Fibroblast of skin of left biceps (primary cell): ENCODE measurements at regions not wholly inside any gene's neighbourhood (a gene's known extent, or its start where the extent isn't known, plus 50 kb on each side); places are given as distances from the start of the nearest gene placed in this dataset.
"Not testable (repeated sequence)": the region's sequence is repeated elsewhere in the genome, so short reads cannot be mapped to it uniquely, and the experiment has no call there.

Experiments
- DNase-seq, 2 experiments: peaks; one replicate each; pipeline ENCODE4 v3.0.0-alpha.2; 2013; ENCODE audit warnings: low read depth in 2 of 2

DNA sequence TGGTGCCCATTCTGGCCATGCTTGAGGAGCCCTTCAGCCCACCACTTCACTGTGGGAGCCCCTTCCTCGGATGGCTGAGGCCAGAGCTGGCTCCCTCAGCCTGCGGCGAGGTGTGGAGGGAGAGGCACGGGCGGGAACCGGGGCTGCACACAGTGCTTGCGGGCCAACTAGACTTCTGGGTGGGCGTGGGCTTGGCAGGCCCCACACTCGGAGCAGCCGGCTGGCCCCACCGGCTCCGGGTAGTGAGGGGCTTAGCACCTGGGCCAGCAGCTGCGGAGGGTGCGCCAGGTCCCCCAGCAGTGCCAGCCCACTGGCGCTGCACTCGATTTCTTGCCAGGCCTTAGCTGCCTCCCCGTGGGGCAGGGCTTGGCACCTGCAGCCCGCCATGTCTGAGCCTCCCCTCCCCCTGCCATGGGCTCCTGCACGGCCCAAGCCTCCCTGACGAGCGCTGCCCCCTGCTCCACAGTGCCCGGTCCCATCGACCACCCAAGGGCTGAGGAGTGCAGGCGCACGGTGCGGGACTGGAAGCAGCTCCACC, 554.2 kb downstream of the GABRG2 start:
- not testable (repeated sequence) for DNase-seq

DNA sequence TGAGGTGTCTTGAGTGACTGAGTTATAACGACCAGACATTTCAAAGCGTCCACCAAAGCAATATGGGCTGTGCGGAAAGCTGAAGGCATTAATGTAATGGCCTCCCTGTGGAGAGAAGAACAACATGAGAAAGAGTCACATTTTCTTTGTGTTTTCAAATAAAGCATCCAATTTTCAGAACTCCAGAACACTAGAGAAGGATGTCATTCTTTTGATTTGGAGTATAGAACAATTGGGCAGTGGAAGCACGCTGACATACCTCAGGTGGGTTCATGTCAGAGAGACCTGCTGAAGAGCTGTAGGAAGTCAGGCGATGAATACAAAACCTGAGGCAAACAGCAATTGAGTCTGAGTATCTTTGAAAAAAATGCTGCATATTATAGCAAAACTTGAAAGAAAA, 556.5 kb downstream of the GABRG2 start:
- no peak for DNase-seq

DNA sequence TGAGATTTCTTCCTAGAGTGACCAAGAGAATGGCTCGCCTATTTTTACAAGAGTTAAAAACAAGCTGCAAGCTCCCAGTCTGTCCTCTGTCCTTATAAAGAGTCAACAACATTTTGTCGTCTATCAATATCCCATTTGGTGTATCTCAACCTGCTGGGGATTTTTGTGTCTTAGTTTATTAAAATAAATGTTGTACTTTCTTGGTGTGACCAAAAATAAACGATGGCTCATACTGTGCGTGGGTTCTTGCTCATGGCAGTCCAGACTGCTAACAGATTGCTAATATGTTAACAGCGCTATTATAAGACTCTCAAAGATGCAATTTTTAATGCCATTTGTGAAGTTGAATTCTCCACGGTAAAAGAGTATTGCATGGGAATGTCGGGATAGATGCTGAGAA, 569.9 kb downstream of the GABRG2 start:
- no peak for DNase-seq

DNA sequence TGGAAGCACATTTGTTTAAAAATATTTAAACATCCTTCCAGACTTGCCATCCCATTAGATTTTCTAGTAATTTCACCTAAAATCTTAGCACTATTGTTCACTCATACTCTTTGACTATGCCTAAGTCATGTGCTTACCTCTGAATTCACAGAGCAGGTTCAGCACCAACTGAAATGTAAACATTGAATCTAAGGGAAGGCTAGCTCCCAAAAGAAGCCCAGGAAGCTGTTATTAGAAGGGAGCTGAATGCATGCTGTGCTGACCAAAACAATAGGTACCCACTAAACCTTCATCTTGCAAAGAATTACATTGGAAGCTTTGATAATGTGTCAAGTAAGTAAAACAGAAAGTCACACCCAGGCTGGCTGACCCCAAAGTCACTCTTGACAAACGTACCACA, 571.3 kb downstream of the GABRG2 start:
- DNase-seq = no peak

DNA sequence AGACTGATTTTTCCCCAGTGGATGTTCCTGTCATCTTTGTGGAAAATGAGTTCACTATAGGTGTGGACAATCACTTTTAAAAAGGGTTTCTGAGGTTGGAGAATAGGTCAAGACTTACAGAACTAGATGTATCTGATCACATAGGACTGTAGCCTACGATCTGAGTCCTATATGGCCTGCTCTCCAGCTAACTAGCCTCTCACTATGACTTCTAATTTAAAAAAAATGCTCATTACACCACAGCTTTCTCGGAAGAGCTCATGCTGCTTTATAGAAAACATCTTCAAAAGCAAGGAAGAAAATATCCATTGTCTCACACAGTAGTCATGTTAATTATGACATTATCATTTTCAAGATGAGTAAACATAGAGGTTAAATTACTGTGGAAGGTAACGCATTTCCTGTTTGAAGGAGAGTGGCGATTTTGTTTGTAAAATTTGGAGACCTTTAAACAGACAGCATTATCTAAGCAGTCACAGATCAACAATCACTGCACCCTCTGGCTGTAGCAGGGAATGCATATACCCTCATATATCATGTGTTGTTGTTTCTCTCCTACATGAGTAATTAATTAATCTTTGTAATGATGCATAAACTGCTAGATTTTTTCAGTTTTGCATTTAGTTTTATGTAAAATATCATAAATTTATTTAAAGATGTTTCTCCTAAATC, 573.7 kb downstream of the GABRG2 start:
- no peak for DNase-seq

DNA sequence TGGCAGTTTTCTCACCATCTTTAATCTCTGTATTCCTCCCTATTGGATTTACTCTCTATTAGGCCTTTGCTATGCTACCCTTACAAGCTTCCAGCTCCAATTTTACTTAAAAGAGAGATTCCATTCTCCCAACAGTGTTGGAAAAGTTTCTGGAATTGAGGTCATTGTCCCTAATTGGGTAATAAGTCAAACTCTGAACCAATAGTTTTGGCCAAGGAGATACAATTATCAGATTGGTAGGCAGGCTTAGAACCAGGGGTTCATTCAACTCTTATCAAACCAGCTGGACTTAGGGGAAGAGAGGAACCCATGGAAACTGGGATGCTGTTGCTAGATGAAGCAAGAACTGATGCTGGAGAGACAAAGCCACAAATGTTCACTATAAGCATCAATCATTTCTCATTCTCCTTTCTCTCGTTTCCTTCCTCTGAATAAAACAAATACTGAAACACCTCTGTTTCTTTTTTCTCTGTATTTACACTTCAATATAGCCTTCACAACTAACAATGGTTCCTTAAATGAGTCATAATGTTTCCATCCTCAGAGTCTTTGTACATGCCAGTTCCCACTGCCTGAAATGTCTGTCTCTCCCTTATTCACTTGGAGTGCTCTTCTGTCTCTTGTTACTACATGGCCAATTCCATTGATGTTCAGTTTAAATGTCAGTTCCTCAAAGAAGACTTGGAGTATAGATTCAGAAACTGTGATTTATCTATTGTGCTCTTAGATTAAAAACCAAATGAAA, 587.3 kb downstream of the GABRG2 start:
- no peak for DNase-seq

DNA sequence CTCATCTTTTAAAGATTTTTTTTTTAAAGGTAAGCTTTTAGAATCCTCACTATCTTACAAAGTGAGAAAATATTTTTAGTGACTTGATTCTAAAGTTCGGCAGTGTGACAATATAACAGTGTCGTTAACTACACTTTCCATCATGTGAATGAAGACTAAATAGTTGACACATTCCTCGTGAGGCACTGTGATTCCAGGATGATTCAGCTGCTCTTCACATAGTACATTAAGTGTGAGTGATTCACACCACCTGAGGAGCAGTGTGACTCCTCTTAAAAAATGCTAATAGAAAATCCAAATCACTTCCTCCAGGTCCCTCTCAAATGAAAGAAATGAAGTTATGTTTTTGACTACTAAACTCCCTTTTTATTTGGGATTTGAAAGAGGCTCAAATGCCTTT, 589.5 kb downstream of the GABRG2 start:
- DNase-seq = no peak

DNA sequence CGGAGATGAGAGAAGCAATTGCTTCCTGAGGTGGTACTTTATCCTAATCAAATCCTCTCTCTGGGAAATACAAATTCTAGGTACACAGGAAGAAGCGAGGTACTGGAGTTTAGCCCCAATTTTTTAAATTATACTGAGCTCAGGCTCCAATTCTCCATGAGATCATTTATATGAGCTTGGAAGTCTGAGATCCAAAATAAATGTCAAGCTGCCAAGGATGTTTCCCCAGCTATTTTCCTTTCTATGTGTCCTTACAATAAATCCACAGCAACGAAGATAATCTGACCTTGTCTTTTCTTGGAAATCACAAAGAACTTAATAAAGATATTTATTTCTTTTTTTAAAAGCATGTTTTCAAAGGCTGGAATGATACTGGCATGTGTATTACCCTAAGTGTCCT, 597.3 kb downstream of the GABRG2 start:
- no peak for DNase-seq

DNA sequence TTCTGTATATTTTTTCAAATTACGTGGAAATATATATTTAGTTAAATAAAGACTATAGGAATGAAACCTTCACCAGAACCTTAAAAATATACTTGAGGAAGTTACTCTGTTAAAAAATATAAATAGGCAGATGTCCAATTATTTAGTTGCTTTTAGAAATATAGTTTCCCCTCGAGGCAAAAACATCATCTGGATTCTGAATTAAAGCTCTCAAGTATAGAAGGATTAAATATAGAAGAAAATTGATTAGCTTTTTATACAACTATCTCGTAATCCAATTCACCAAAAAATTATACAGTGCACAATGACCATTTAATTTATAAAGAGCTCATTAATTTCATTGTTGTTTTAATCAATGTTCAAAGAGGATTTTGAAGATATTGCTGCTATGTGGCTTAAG, 601.4 kb downstream of the GABRG2 start:
- DNase-seq = no peak

DNA sequence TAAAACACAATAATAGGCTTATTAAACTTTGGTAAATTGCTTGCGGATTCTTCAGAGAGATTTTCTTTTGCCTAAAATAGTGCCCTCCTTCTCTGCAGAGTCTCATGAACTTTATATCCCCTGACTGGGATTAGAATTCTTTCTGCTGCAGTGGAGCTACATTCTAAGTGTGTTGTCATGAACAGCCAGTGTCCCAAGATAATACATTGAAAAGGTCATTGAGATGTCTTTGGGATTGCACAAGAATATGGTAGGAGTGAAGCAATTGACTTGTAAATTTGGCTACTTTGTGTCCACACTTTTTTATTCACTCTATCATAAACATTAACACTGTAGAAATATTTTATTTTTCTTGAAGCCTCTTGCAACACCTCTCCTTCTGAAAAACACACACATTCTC, 604.5 kb downstream of the GABRG2 start:
- no peak for DNase-seq

DNA sequence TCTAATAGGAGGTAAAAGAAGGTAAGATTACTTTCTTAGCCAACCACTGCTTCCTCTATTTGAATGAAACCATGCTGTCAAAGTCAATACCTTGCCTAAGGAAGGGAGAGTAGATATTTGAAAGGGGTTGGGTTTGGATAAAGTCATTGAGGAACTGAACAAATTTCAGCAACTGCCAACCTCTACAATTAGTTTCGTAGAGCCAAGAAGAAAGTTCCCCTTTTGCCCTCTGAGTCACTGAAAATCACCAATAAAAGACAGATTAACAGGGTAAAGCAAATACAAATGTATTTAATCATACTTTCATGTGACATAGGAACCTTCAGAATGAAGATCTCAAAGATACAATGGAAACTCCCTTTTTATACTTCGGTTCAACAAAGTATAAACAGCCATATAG, 615.7 kb downstream of the GABRG2 start:
- no peak for DNase-seq

DNA sequence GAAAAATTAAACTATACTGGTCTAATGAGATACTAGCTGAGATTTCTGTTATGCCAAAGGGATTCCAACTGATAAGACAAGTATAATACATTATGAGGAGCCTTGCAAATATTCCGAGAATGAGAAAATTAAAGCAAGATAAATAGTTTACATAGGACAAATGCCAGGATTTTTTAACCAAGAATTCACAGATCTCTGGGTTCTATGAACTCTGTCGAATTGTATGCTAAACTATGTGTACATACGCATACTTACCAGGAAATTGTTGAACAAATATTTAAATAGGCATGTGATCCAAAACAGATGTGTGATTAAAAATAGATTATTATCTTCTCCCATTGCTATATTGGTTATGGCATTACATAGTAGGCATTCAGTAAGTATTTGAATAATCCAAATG, 616.6 kb downstream of the GABRG2 start:
- no peak for DNase-seq

DNA sequence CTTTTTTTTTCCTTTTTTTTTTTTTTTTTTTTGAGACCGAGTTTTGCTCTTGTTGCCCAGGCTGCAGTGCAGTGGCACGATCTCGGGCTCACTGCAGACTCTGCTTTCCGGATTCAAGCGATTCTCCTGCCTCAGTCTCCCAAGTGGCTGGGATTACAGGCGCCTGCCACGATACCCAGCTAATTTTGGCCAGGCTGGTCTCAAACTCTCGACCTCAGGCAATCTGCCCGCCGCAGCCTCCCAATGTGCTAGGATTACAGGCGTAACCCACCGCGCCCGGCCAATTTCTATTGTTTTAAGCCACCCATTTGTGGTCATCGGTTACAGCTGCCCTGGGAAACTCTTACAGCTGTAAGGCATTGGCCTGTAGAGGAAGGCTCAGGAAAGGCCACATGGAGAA, 617.7 kb downstream of the GABRG2 start:
- DNase-seq = no peak

DNA sequence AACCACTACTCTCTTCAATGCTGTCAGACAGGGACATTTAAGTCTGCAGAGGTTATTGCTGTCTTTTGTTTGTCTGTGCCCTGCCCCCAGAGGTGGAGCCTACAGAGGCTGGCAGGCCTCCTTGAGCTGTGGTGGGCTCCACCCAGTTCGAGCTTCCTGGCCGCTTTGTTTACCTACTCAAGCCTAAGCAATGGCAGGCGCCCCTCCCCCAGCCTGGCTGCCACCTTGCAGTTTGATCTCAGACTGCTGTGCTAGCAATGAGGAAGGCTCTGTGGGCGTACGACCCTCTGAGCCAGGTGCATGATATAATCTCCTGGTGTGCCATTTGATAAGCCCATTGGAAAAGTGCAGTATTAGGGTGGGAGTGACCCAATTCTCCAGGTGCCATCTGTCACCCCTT, 628.7 kb downstream of the GABRG2 start:
- not testable (repeated sequence) for DNase-seq

DNA sequence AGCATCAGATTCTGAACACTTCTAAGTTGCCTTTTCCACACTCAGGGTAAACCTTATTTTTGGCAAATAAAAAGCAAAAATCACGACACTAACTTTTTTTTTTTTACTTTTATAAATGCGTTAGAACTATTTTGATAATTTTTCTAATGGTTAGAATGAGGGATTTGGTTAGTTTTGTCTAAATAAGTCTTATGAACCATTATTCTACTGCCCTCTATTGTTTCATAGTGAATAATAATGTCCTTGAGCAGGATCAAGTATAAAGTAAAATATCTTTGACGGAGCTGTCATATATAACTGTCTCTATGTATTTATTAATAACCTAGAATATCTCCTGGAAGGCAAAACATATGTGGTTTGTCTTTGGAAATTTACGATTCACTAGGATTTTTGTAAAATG, 631.8 kb downstream of the GABRG2 start:
- DNase-seq = no peak

DNA sequence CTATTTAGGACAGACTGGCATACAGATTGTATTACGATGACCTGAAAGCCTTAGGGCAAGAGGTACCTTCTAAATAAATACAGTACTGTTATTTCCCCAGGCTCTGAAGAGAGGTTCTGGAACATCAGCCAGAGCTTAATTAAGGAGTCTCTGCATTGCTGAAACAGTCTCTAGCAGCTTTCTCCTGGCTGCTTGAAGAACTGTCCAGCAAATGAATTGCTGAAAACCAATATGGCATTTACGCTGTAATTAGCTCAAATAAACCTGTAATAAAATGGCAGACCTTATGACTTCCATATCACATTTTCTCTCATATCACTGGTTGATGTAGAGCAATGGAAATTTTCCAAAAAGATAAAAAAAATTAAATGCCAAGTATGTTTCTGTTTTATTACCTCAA, 636.3 kb downstream of the GABRG2 start:
- DNase-seq = no peak

DNA sequence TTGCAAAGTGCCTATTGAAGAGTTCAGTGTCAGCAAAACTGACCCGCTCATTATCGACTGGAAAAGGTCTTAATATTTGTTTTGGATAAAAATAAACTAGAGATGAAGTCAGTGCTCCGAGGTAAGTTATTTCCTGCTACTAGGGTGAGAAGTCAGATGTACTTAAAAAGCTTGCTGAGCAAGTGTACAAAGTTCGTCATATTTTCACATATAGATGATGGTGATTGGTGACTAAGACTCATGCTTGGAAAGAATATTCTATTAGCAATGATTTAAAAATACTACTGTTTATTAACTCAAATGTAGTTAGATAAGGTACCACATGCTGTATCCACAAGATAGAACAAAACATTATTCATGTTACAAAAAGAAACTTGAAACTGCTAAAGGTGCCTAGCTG, 643.7 kb downstream of the GABRG2 start:
- DNase-seq = no peak

DNA sequence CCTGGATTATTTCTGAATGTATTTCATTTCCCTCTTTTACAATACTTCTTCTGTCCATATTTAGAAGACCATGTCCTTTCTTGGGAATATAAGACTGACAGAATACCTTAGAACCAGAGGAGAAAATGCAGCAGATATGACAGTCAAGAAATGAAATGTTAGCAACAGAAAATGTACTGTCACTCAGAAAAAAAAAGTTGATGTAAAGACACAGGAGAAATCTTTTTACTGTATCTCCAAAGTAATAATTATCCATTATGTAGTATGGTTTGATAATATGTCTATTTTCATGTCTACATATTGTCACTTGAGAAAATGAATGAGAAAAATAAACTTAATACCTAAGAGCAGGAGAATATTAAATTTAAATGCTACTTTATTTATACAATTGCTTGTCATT, 652.1 kb downstream of the GABRG2 start:
- no peak for DNase-seq

DNA sequence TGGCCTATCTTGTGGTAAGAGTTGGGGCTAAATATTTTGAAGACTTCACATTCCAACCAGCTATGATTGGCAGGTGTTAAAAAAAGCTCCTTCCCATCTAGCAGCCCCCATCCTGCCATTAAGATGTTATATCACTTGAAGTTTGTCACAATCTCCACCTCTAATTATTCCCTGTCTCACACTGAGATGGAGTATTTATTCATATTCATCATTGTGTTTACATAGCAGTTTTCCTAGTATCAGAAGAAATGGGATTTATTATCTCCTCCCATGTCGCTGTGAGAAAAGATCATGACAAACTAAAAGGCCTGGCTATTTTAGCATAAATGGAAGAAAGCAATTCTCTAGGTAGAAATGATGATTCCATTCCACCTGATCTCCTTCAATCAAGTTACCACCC, 653.6 kb downstream of the GABRG2 start:
- DNase-seq = no peak

DNA sequence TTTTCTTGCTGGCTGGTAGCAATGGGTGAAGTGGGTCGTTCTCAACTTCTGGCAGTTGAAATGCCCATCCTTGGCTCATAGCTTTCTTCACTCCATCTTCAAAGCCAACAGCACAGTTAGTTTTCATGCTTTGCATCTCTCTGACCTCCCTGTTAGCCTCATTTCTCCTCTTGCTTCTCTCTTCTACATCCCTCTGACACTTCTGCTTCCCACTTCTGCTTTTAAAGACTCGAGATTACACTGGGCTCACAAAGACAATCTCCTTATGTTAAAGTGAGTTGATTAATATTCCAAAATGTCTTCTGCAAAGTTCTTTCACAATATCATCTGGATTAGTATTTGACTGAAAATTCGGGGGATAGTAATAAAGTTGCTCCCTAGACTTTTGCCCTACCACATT, 684.8 kb upstream of the CCNG1 start:
- no peak for DNase-seq

DNA sequence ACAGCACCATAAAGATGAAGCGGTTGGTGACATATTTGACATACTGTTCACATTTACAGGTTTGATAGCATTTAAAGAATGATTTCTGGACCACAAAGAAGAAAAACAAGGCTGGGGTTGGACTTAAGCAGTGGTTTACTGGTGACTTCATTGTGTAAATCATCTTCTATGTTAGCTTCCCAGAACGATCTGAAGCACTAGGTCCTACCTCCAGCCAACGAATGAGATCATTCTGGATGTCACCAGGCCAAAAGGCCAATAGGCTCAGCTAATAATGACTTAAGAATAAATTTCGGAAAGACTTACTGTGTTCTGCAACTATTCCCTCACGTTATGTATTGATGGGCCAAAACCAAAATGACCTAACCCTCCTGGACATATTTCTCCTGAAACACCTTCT, 675.3 kb upstream of the CCNG1 start:
- DNase-seq = no peak

DNA sequence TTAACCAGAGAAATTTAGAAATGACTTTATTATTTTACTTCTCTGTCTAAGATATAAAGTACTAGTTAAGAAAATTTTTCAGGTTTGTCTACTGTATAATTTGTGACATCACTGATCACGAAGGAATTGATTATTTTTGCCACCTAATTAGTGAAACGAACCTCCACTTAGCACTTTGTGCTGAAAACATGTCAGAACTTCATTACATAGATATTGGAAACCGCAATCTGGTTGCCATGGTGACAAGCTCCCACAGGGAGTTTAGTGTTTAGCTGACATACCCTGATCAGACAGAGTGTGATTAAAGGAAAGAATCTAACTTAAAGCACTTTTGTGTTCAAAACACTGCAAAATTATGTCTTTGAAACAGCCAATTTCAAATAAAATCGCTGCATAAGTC, 668.4 kb upstream of the CCNG1 start:
- DNase-seq = no peak

DNA sequence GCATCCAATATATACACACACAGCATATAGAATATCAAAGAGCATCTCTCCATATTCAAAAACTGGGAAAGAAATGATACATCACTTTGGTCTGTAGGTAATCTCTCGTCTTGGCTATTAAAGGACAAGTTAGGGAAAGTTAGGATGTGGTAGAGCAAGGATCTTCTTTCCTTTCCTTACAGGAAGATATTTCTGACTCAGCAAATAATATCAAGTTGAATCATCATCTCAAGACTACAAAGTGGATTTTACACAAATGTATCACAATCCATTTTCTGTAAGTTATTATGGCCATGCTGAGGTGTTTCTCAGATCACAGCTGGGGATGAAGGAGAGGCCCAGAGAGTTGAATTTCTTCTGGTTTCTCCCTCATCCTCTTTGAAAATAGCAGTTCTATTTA, 651.7 kb upstream of the CCNG1 start:
- DNase-seq = no peak

DNA sequence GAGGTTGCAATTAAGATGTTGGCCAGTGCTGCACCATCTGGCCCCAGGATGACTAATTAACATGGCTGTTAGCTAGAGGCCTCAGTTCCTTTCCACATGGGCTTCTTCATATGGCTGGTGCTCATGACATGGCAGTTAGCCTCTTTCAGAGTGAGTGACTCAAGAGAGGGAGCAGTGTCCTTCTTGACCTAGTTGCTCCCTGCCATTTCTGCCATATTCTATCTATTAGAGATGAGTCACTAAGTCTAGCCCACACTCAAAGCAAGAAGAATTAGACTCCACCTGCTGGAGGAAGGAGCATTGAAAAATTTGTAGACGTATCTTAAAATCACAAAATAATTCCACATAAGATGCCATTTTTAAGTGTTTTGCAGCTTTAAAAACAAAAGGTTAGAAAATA, 651.2 kb upstream of the CCNG1 start:
- no peak for DNase-seq
